Common myeloid progenitor, CD34-positive (primary cell): ENCODE measurements at regions not wholly inside any gene's neighbourhood (a gene's known extent, or its start where the extent isn't known, plus 50 kb on each side); places are given as distances from the start of the nearest gene placed in this dataset.

Experiments used
- CTCF ChIA-PET: fragments of 350-600 bp; sonication (Branson Sonifier 250); formaldehyde crosslinking; loops from one replicate; lab custom pipeline; 2021; ENCODE audit warnings: antibody characterized with exemption; lab: Charles Lee
- POLR2A ChIA-PET: fragments of 350-600 bp; sonication (Branson Sonifier 250); formaldehyde crosslinking; loops from one replicate; lab custom pipeline; 2021; ENCODE audit warnings: antibody characterized with exemption; lab: Charles Lee
- DNase-seq, 3 donors: peaks; one replicate each; pipeline versions ENCODE4 v3.0.0 to v3.0.0-alpha.2; 2013
- H3K27ac ChIP-seq, 2 experiments: 1 replicate in 1 of 2; 2 replicates in 1 of 2; pipeline ENCODE4 v1.7.0; 2013; ENCODE audit warnings: inconsistent platforms in 2 of 2, low read length in 2 of 2, mild to moderate bottlenecking in 2 of 2, low read depth in 1 of 2, moderate library complexity in 1 of 2; ENCODE audit not compliant: severe bottlenecking in 2 of 2, insufficient read depth in 1 of 2, poor library complexity in 1 of 2
- H3K27me3 ChIP-seq, 5 experiments: replicated peaks in 2 of 5; 1 replicate in 3 of 5; 2 replicates in 2 of 5; pipeline versions ENCODE4 v1.6.1 to v1.7.0; 2013; ENCODE audit warnings: low read length in 4 of 5, mild to moderate bottlenecking in 2 of 5, moderate library complexity in 2 of 5, inconsistent platforms in 1 of 5; ENCODE audit not compliant: insufficient read depth in 5 of 5, control insufficient read depth in 4 of 5
- H3K36me3 ChIP-seq, 4 experiments: 1 replicate in 2 of 4; 2 replicates in 2 of 4; pipeline versions ENCODE4 v1.6.1 to v1.7.0; 2013; ENCODE audit warnings: low read length in 3 of 4, control low read depth in 1 of 4, mild to moderate bottlenecking in 1 of 4; ENCODE audit not compliant: control insufficient read depth in 4 of 4, insufficient read depth in 4 of 4
- H3K4me1 ChIP-seq, 4 experiments: 1 replicate in 3 of 4; 2 replicates in 1 of 4; pipeline versions ENCODE4 v1.6.1 to v1.7.1; 2013; ENCODE audit warnings: low read length in 3 of 4, mild to moderate bottlenecking in 3 of 4, control low read depth in 1 of 4, inconsistent platforms in 1 of 4, moderate library complexity in 1 of 4; ENCODE audit not compliant: control insufficient read depth in 4 of 4, insufficient read depth in 4 of 4; ENCODE audit errors: control extremely low read depth in 1 of 4
- H3K4me3 ChIP-seq, 7 experiments: 1 replicate in 4 of 7; 2 replicates in 3 of 7; pipeline versions ENCODE4 v1.5.1 to v1.7.0; 2013; ENCODE audit warnings: mild to moderate bottlenecking in 7 of 7, low read length in 6 of 7, moderate library complexity in 6 of 7, inconsistent platforms in 2 of 7, low read depth in 2 of 7, control low read depth in 1 of 7; ENCODE audit not compliant: insufficient read depth in 4 of 7, control insufficient read depth in 1 of 7; ENCODE audit errors: extremely low read depth in 1 of 7
- H3K9me3 ChIP-seq, 5 experiments: 1 replicate in 4 of 5; 2 replicates in 1 of 5; pipeline versions ENCODE4 v1.6.1 to v1.7.1; 2013; ENCODE audit warnings: low read length in 4 of 5, mild to moderate bottlenecking in 2 of 5, inconsistent platforms in 1 of 5, low read depth in 1 of 5, moderate library complexity in 1 of 5; ENCODE audit not compliant: control insufficient read depth in 4 of 5, insufficient read depth in 2 of 5; ENCODE audit errors: control extremely low read depth in 1 of 5
- WGBS: methylation state at CpG from one replicate; pipeline ENCODE4 v1.1.5; 2013; ENCODE audit not compliant: insufficient coverage; 5-methylcytosine and 5-hydroxymethylcytosine counted together

DNA sequence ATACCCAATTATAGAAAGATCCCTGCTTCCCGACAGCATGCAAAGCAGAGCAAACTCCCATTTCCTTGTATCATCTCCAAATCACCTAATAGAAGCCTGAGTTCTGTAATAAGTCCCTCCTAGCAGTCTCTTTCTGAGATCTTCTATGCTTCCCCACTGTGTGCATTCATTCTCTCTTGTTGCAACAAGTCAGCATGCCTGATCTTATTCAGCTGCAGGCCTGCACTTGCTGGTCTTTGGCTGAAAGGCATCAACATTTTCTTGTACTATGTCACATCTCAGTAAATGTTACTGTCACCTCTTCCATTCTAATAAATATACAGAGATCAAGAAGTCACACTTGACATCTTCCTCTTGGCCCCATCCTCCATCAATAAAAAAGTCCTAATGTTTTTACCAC lies 449.9 kb upstream of the MEX3C start:
- no peak for DNase-seq
- no peaks in the 10 kb centered on the region for H3K4me1 ChIP-seq
- ChIA-PET POLR2A (no interaction called here), CTCF (no interaction called here)
- 83% methylated on average over 1 of the region's 1 CpG for WGBS
- no peak overlapping the region for H3K27ac ChIP-seq
- H3K27me3 ChIP-seq, result no peaks in the 10 kb centered on the region
- H3K36me3 ChIP-seq, result no peaks in the 10 kb centered on the region
- no peak overlapping the region for H3K4me3 ChIP-seq
- no peaks in the 10 kb centered on the region for H3K9me3 ChIP-seq

DNA sequence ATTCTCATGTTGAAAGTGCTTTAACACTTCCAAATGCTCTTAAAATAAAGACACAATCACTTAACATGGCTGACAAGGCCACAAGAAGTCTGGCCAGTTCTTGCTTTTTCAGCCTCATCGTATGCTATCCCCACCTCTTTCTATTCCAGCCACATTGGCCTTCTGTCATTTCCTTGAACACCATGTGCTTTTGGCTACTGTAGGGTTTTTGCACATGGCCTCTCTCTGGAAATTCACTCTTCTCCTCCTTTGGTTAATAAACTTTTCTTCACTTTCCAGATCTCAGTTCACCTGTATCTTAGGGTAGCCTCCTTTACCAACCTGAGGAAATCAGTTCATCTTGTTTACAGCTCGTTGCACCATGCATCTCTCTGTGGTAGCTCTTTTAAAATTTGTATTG lies 450.5 kb upstream of the MEX3C start:
- H3K9me3 ChIP-seq, result no peaks in the 10 kb centered on the region
- H3K4me3 ChIP-seq, result no peak overlapping the region
- ChIA-PET CTCF (no interaction called here), POLR2A (no interaction called here)
- no peak for DNase-seq
- H3K36me3 ChIP-seq, result no peaks in the 10 kb centered on the region
- 65% methylated on average over 2 of the region's 2 CpGs for WGBS
- no peaks in the 10 kb centered on the region for H3K27me3 ChIP-seq
- H3K4me1 ChIP-seq, result no peaks in the 10 kb centered on the region
- no peak overlapping the region for H3K27ac ChIP-seq

DNA sequence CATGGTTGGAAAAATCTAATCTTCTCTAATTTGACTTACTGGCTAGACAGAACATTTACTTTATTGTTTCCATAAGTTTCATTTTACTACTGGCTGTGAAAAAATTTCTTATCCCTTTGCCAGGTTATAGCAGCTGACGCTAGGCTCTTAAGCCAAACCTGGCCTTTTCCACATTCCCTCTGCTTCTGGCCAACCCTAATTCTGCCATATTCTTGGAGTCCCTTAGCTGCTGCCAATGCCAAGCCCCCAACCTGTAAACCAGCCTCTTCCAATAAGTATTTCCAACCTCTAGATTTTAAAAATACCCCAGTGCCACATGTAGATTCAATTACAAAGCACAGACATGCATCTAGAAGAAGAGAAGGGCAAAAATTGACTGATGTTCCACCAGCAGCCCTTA lies 452.3 kb upstream of the MEX3C start:
- Histone ChIP-seq H3K27ac (no peak overlapping the region), H3K36me3 (no peaks in the 10 kb centered on the region), H3K27me3 (peaks cover 0 to 5% (median 0%) of the 10 kb centered on the region in 5 experiments), H3K4me1 (no peaks in the 10 kb centered on the region), H3K9me3 (no peaks in the 10 kb centered on the region), H3K4me3 (no peak overlapping the region)
- ChIA-PET CTCF (interaction anchor here (0.6 kb wide), 1 partner anchor 23 kb away, joined by 3 read pairs; no protein-coding TSS in a partner anchor), POLR2A (no interaction called here)
- WGBS, result 89% methylated on average over 1 of the region's 1 CpG
- no peak for DNase-seq

DNA sequence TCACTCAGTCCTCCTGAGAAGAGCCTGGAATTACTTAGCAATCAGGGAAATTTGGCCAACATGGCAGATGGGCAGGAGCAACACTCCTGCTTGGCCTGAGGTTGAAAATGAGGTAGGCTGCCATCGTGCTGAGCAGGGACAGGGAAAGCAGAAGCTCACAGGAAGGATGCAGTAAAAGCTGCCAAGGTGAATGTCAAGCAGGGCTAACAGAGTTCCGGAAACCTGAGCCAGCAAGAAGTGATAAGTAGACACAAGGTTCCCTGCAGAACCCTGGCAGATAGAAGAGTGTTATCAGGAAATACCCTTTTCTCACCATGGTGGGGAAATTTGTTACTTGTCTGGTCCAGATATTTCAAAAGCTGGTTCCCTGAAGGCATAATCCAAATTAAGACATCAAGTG lies 454.3 kb upstream of the MEX3C start:
- H3K36me3 ChIP-seq, result no peaks in the 10 kb centered on the region
- H3K9me3 ChIP-seq, result no peaks in the 10 kb centered on the region
- H3K4me3 ChIP-seq, result no peak overlapping the region
- peaks cover 0 to 8% (median 0%) of the 10 kb centered on the region in 5 experiments for H3K27me3 ChIP-seq
- ChIA-PET POLR2A (no interaction called here), CTCF (no interaction called here)
- H3K4me1 ChIP-seq, result no peaks in the 10 kb centered on the region
- H3K27ac ChIP-seq, result no peak overlapping the region
- DNase-seq, result no peak
- 65% methylated on average over 1 of the region's 2 CpGs for WGBS

DNA sequence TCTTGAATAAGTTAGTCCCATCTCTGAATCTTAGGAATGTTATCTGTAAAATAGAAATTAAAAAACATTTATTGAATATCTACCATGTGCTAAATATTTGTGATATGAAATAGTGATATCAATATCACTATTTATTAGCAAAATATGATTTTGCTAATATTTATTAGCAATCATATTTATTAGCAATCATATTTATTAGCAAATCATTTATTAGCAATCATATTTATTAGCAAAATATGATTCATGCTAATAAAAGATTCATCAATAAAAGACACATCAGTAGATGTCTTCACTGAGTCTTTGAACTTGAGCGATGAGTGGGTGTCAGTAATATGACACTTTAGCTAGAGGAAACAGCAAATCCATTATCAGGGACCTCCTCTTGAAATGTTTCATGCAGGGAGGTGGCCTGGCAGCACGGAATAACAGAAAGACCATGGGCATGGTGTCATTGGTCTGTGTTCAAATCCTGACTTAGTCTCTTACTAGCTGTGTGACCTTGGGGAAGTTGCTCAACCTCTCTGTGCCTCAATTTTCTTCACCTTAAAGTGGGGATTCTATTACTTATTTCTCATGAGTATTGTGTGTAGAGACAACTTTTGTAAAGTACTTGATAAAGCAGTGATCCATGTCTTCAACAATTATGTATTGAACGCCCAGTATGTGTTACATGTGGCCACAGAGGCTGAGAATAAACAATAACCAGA lies 456.2 kb upstream of the MEX3C start:
- Histone ChIP-seq H3K27me3 (peaks cover 0 to 8% (median 0%) of the 10 kb centered on the region in 5 experiments), H3K4me3 (no peak overlapping the region), H3K27ac (no peak overlapping the region), H3K4me1 (no peaks in the 10 kb centered on the region), H3K36me3 (no peaks in the 10 kb centered on the region), H3K9me3 (no peaks in the 10 kb centered on the region)
- ChIA-PET POLR2A (no interaction called here), CTCF (no interaction called here)
- DNase-seq, result no peak
- 100% methylated on average over 1 of the region's 3 CpGs for WGBS

DNA sequence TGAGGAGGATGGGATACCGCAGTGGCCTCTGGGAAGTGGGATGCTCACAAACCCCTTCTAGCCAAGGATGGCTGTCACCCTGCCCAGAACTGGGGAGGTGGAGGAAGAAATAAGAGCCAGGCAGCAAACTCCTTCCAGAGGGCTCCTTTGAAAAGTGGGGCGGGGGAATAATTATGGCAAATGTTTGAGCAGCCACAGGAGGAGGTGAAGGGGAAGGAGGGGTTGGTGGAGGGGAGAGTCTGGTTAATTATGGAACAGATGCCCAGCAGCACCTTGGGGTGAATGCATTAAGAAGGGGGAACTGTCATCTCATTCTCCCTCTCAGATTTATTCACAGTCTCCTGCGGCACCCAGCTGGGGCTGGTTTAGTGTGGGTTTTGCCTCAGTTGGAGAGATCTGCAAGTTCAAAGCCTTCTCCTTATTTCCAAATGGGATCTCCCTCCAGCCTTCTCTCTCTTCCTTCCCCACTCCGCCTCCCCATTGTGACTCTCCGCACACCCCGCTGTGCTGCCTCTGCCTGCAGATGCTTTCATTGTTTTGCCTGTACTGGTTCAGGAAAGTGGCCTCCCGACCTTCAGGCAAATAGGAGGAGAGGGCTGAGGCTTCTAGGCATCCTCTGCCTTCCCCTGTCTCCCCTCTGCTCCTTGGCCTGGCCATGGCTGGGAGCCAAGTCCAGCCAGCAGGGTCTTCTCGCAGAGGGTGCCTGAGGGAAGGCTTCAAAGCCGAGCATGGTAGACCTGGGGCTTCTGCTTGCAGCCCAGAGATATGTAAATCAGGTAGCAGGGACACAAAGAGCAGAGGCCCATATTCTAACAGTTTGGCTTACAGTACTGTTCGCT lies 457.2 kb upstream of the MEX3C start:
- Histone ChIP-seq H3K9me3 (no peaks in the 10 kb centered on the region), H3K4me1 (no peaks in the 10 kb centered on the region), H3K36me3 (no peaks in the 10 kb centered on the region), H3K4me3 (no peak overlapping the region), H3K27ac (no peak overlapping the region), H3K27me3 (peaks cover 0 to 11% (median 0%) of the 10 kb centered on the region in 5 experiments)
- DNase-seq, result no peak
- POLR2A ChIA-PET, result no interaction called here
- CTCF ChIA-PET, result no interaction called here
- WGBS, result 36% methylated on average over 9 of the region's 10 CpGs

DNA sequence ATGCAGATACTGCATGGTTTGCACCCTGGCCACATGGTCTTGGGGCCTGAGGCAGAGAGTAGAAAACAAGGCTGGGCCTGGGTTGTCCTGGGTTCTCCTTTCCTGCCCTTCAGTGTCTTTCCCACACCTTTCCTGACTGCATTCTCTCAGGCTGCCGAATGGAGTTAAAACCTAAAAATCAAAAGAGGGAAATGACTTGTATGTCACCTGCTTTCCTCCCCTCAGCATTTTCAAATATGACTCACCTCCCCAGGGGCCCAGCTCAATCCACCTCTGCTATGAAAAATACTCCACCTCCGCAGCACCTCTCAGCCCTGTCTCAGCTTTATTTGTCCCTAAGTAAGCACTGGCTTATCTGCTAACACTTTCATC lies 457.8 kb upstream of the MEX3C start:
- Histone ChIP-seq H3K9me3 (no peaks in the 10 kb centered on the region), H3K4me3 (no peak overlapping the region), H3K27ac (no peak overlapping the region), H3K27me3 (peaks cover 0 to 11% (median 0%) of the 10 kb centered on the region in 5 experiments), H3K36me3 (no peaks in the 10 kb centered on the region), H3K4me1 (no peaks in the 10 kb centered on the region)
- WGBS, result 71% methylated on average over 2 of the region's 2 CpGs
- POLR2A ChIA-PET, result no interaction called here
- CTCF ChIA-PET, result no interaction called here
- DNase-seq, result no peak
